Panc1 (cell line): ENCODE measurements at regions not wholly inside any gene's neighbourhood (a gene's known extent, or its start where the extent isn't known, plus 50 kb on each side); places are given as distances from the start of the nearest gene placed in this dataset.
A peak's percentile ranks its signal among the peaks of the same experiment; 100 is the strongest.

ENCODE experiments used
- ATAC-seq: fragments of 200-7000 bp; cut with Tn5 transposase; 2 replicates; pipeline ENCODE4 v1.9.1; 2020; ENCODE audit warnings: mild to moderate bottlenecking, moderate library complexity
- BruUV-seq: library from RNA; stranded (reverse); fragments of 400-500 nt; replicated peaks from 2 replicates; lab custom pipeline; 2021; lab: Mats Ljungman, UMichigan
- CTCF ChIA-PET: fragments of 300-600 bp; sonication (Branson Sonifier 250); formaldehyde crosslinking; loops from one replicate; lab custom pipeline; 2022; ENCODE audit warnings: antibody characterized with exemption; lab: Charles Lee
- POLR2A ChIA-PET: fragments of 300-600 bp; sonication (Branson Sonifier 250); formaldehyde crosslinking; loops from one replicate; lab custom pipeline; 2022; ENCODE audit warnings: antibody characterized with exemption; lab: Charles Lee
- DNase-seq: peaks from one replicate; pipeline ENCODE4 v3.0.0-alpha.2; 2010; ENCODE audit warnings: low read depth, low spot score
- H3K27ac ChIP-seq: 2 replicates; pipeline ENCODE4 v1.5.1; 2011; ENCODE audit warnings: mild to moderate bottlenecking, low read length, inconsistent platforms
- H3K27me3 ChIP-seq: fragments of 200-500 bp; sonication (Bioruptor generic); 2 replicates; pipeline ENCODE4 v1.6.0; 2014; ENCODE audit warnings: low read length, inconsistent platforms; ENCODE audit not compliant: control insufficient read depth, insufficient read depth
- H3K36me3 ChIP-seq: fragments of 200-500 bp; sonication (Bioruptor generic); 2 replicates; pipeline ENCODE4 v1.5.1; 2014; ENCODE audit warnings: inconsistent platforms, mild to moderate bottlenecking, low read length, moderate library complexity; ENCODE audit not compliant: control insufficient read depth, insufficient read depth
- H3K4me1 ChIP-seq: 2 replicates; pipeline ENCODE4 v1.5.1; 2011; ENCODE audit warnings: inconsistent platforms, mild to moderate bottlenecking, low read length, moderate library complexity; ENCODE audit not compliant: control insufficient read depth, insufficient read depth
- H3K4me3 ChIP-seq, 2 experiments: 2 replicates each; pipeline ENCODE4 v1.5.1; 2011 to 2012; ENCODE audit warnings: low read depth in 2 of 2, low read length in 2 of 2, mild to moderate bottlenecking in 2 of 2, inconsistent platforms in 1 of 2, moderate library complexity in 1 of 2
- H3K9me3 ChIP-seq: fragments of 200-500 bp; sonication (Bioruptor generic); 2 replicates; pipeline ENCODE4 v1.5.1; 2014; ENCODE audit warnings: low read depth, mild to moderate bottlenecking, inconsistent platforms, low read length, moderate library complexity; ENCODE audit not compliant: control insufficient read depth, insufficient read depth
- CTCF ChIP-seq: fragments of 450-650 bp; IDR thresholded peaks from 2 replicates; pipeline ENCODE4 v1.5.1; 2017; ENCODE audit warnings: mild to moderate bottlenecking
- POLR2AphosphoS5 ChIP-seq: IDR thresholded peaks from 2 replicates; pipeline ENCODE4 v1.6.1; 2012; ENCODE audit warnings: mild to moderate bottlenecking, low read depth, low read length, moderate library complexity
- REST ChIP-seq, 2 experiments: IDR thresholded peaks; 2 replicates each; pipeline ENCODE4 v1.6.1; 2011 to 2012; ENCODE audit warnings: low read depth in 2 of 2, control low read depth in 1 of 2, low read length in 1 of 2, mild to moderate bottlenecking in 1 of 2, moderate library complexity in 1 of 2; ENCODE audit not compliant: insufficient read depth in 1 of 2
- SIN3A ChIP-seq: IDR thresholded peaks from 2 replicates; pipeline ENCODE4 v1.6.1; 2012; ENCODE audit warnings: low read depth, mild to moderate bottlenecking, low read length, moderate library complexity, borderline replicate concordance; ENCODE audit not compliant: insufficient read depth
- TCF7L2 ChIP-seq: IDR thresholded peaks from 2 replicates; pipeline ENCODE4 v1.6.1; 2011; ENCODE audit warnings: mild to moderate bottlenecking, low read depth, low read length, inconsistent platforms
- in situ Hi-C: cut with HindIII; loops from 2 replicates; pipeline ENCODE4 v1.10.0; 2016; ENCODE audit warnings: low sequenced_read_pairs, low pct_unique_long_range_greater_than_20kb
- intact Hi-C: fragments of 100-400 bp; cut with micrococcal nuclease; formaldehyde crosslinking; loops from one replicate; pipeline ENCODE4 v1.10.0; 2022; ENCODE audit not compliant: unreplicated experiment

- H3K27me3 ChIP-seq, result peaks cover 6% of the 10 kb centered on the region; the same call in 1 of the 2 replicates
- H3K36me3 ChIP-seq, result no peaks in the 10 kb centered on the region
- no TSS peak for BruUV-seq
- ChIA-PET CTCF (no interaction called here), POLR2A (interaction anchor here (0.6 kb wide), 1 partner anchor 79 kb away, joined by 3 read pairs; no protein-coding TSS in a partner anchor)
- H3K4me3 ChIP-seq, result no peak overlapping the region
- ATAC-seq (no peak), DNase-seq (no peak)
- H3K4me1 ChIP-seq, result no peaks in the 10 kb centered on the region
- in situ Hi-C loops (no loop called here), intact Hi-C loops (no loop called here)
- TF ChIP-seq REST (IDR thresholded peaks at IDR 0.05; ENCODE audit: insufficient read depth in 1 of 2, low read depth in 2 of 2, low read length in 1 of 2) (peak in 1 of 2 experiments; percentile 25; a peak in 1 of 4 replicates), POLR2AphosphoS5 (no peak)
- no peak overlapping the region for H3K27ac ChIP-seq
- H3K9me3 ChIP-seq, result no peaks in the 10 kb centered on the region
These were observed 75.6 kb upstream of the HELT start for GRCh38 chr4:184942444-184943425.

GRCh38 chr4:184949020-184949419 lies 69.3 kb upstream of the HELT start:
- no peak overlapping the region for H3K4me3 ChIP-seq
- DNase-seq, result no peak
- CTCF ChIA-PET, result no interaction called here
- POLR2A ChIA-PET, result no interaction called here
- H3K4me1 ChIP-seq, result no peaks in the 10 kb centered on the region
- no peaks in the 10 kb centered on the region for H3K36me3 ChIP-seq
- peaks cover 12% of the 10 kb centered on the region for H3K27me3 ChIP-seq
- TF ChIP-seq POLR2AphosphoS5, result no peak
- no peak for TF ChIP-seq SIN3A
- TF ChIP-seq TCF7L2, result no peak
- TF ChIP-seq CTCF, result no peak
- TF ChIP-seq REST (IDR thresholded peaks at IDR 0.05; ENCODE audit: insufficient read depth in 1 of 2, low read depth in 2 of 2, low read length in 1 of 2), result no peak
- intact Hi-C loops, result no loop called here
- ATAC-seq, result no peak
- H3K9me3 ChIP-seq, result no peaks in the 10 kb centered on the region
- BruUV-seq, result no TSS peak
- in situ Hi-C loops, result no loop called here
- no peak overlapping the region for H3K27ac ChIP-seq
